Mesendoderm (in vitro differentiated cells): ENCODE measurements at regions not wholly inside any gene's neighbourhood (a gene's known extent, or its start where the extent isn't known, plus 50 kb on each side); places are given as distances from the start of the nearest gene placed in this dataset.

ENCODE experiments used
- DNase-seq: peaks from one replicate; pipeline ENCODE4 v3.0.0; 2013
- H2AK5ac ChIP-seq: 2 replicates; pipeline ENCODE4 v1.6.1; 2013; ENCODE audit warnings: low read length, inconsistent platforms
- H2BK120ac ChIP-seq: 2 replicates; pipeline ENCODE4 v1.6.1; 2013; ENCODE audit warnings: low read depth, mild to moderate bottlenecking, low read length, moderate library complexity, mixed read lengths
- H2BK15ac ChIP-seq: replicated peaks from 2 replicates; pipeline ENCODE4 v1.6.1; 2013; ENCODE audit warnings: low read depth, mild to moderate bottlenecking, moderate library complexity
- H2BK5ac ChIP-seq: 2 replicates; pipeline ENCODE4 v1.6.1; 2013; ENCODE audit warnings: low read length, inconsistent platforms
- H3K18ac ChIP-seq: 2 replicates; pipeline ENCODE4 v1.6.1; 2013; ENCODE audit warnings: mild to moderate bottlenecking, low read length, mixed read lengths
- H3K23ac ChIP-seq: one replicate; pipeline ENCODE4 v1.6.1; 2013; ENCODE audit warnings: low read length
- H3K27ac ChIP-seq: 2 replicates; pipeline ENCODE4 v1.5.1; 2013; ENCODE audit warnings: low read depth, mild to moderate bottlenecking, inconsistent platforms, low read length, moderate library complexity
- H3K27me3 ChIP-seq: 2 replicates; pipeline ENCODE4 v1.6.1; 2013; ENCODE audit warnings: low read length, control low read depth, mild to moderate bottlenecking, inconsistent platforms; ENCODE audit not compliant: insufficient read depth, poor library complexity
- H3K36me3 ChIP-seq: 2 replicates; pipeline ENCODE4 v1.6.1; 2013; ENCODE audit warnings: low read length, inconsistent platforms; ENCODE audit not compliant: control insufficient read depth, insufficient read depth
- H3K4ac ChIP-seq: one replicate; pipeline ENCODE4 v1.6.1; 2013; ENCODE audit warnings: low read depth, mild to moderate bottlenecking, low read length, moderate library complexity
- H3K4me1 ChIP-seq: 2 replicates; pipeline ENCODE4 v1.6.1; 2013; ENCODE audit warnings: low read depth, low read length, inconsistent platforms; ENCODE audit not compliant: control insufficient read depth
- H3K4me2 ChIP-seq: 2 replicates; pipeline ENCODE4 v1.6.1; 2013; ENCODE audit warnings: low read length
- H3K4me3 ChIP-seq: 2 replicates; pipeline ENCODE4 v1.5.1; 2013; ENCODE audit warnings: mild to moderate bottlenecking, low read length
- H3K56ac ChIP-seq: one replicate; pipeline ENCODE4 v1.6.1; 2013; ENCODE audit warnings: low read length
- H3K79me1 ChIP-seq: 2 replicates; pipeline ENCODE4 v1.6.1; 2013; ENCODE audit warnings: low read length, inconsistent platforms
- H3K79me2 ChIP-seq: 2 replicates; pipeline ENCODE4 v1.6.1; 2013; ENCODE audit warnings: mild to moderate bottlenecking, low read length; ENCODE audit not compliant: control insufficient read depth, insufficient read depth
- H3K9ac ChIP-seq: 2 replicates; pipeline ENCODE4 v1.6.1; 2013; ENCODE audit warnings: low read length, inconsistent platforms
- H4K5ac ChIP-seq: one replicate; pipeline ENCODE4 v1.6.1; 2013; ENCODE audit warnings: low read length
- H4K8ac ChIP-seq: one replicate; pipeline ENCODE4 v1.6.1; 2013; ENCODE audit warnings: low read depth, mild to moderate bottlenecking, control low read depth, low read length, moderate library complexity
- WGBS: extraction: QIAGEN DNeasy Blood & Tissue Kit; methylation state at CpG from one replicate; pipeline ENCODE4 v1.1.7; 2013; ENCODE audit warnings: low lambda C conversion rate, missing lambda C conversion rate; ENCODE audit not compliant: insufficient coverage; ENCODE audit errors: extremely low coverage; 5-methylcytosine and 5-hydroxymethylcytosine counted together

- Histone ChIP-seq H2BK120ac (no peak overlapping the region), H3K79me1 (no peaks in the 10 kb centered on the region), H3K4me2 (no peak overlapping the region), H3K4me3 (no peak overlapping the region), H3K18ac (no peak overlapping the region), H4K8ac (no peak overlapping the region), H3K27ac (no peak overlapping the region), H3K4me1 (peaks cover 15% of the 10 kb centered on the region), H3K36me3 (no peaks in the 10 kb centered on the region), H3K79me2 (no peaks in the 10 kb centered on the region), H3K27me3 (no peaks in the 10 kb centered on the region), H3K4ac (no peak overlapping the region), H3K23ac (no peak overlapping the region), H2BK5ac (peak overlapping the region; percentile 85), H3K9ac (peak overlapping the region; percentile 10), H3K56ac (peak overlapping the region; percentile 69), H2BK15ac (no peak overlapping the region), H2AK5ac (peak overlapping the region; percentile 65), H4K5ac (no peak overlapping the region)
- no CpG with 5 or more reads among the region's 8 CpGs for WGBS
- DNase-seq = no peak
These were observed 110.6 kb downstream of the SH3TC2 start for GRCh38 chr5:148952097-148952867.

- no peak overlapping the region for H4K8ac ChIP-seq
- no peak overlapping the region for H2AK5ac ChIP-seq
- no peaks in the 10 kb centered on the region for H3K79me2 ChIP-seq
- no peak overlapping the region for H3K4me3 ChIP-seq
- H3K4me1 ChIP-seq = peaks cover 15% of the 10 kb centered on the region
- no peak overlapping the region for H3K9ac ChIP-seq
- H3K4me2 ChIP-seq = no peak overlapping the region
- H4K5ac ChIP-seq = no peak overlapping the region
- H2BK5ac ChIP-seq = no peak overlapping the region
- no CpG with 5 or more reads among the region's 1 CpG for WGBS
- no peak overlapping the region for H3K18ac ChIP-seq
- no peak overlapping the region for H3K27ac ChIP-seq
- no peaks in the 10 kb centered on the region for H3K36me3 ChIP-seq
- no peak overlapping the region for H2BK120ac ChIP-seq
- no peak overlapping the region for H3K4ac ChIP-seq
- no peak overlapping the region for H2BK15ac ChIP-seq
- no peaks in the 10 kb centered on the region for H3K27me3 ChIP-seq
- no peak for DNase-seq
- no peak overlapping the region for H3K56ac ChIP-seq
- H3K79me1 ChIP-seq = no peaks in the 10 kb centered on the region
- no peak overlapping the region for H3K23ac ChIP-seq
These were observed 109.2 kb downstream of the SH3TC2 start for GRCh38 chr5:148953711-148954110.
